HCT116 (cell line): ENCODE measurements at regions not wholly inside any gene's neighbourhood (a gene's known extent, or its start where the extent isn't known, plus 50 kb on each side); places are given as distances from the start of the nearest gene placed in this dataset.

Experiments used
- CBX3 ChIP-seq: IDR thresholded peaks from 2 replicates; pipeline ENCODE4 v1.6.1; 2012; ENCODE audit warnings: low read depth
- CEBPB ChIP-seq: IDR thresholded peaks from 2 replicates; pipeline ENCODE4 v1.6.1; 2012; ENCODE audit warnings: low read depth
- EZH2phosphoT487 ChIP-seq: fragments of 200-600 bp; IDR thresholded peaks from 2 replicates; pipeline ENCODE4 v1.6.1; 2018; ENCODE audit warnings: antibody characterized with exemption, borderline replicate concordance
- POLR2A ChIP-seq: IDR thresholded peaks from 2 replicates; pipeline ENCODE4 v1.7.0; 2011; ENCODE audit warnings: borderline replicate concordance; ENCODE audit not compliant: insufficient read depth, insufficient read length; ENCODE audit errors: extremely low read depth
- POLR2AphosphoS5 ChIP-seq: IDR thresholded peaks from 2 replicates; pipeline ENCODE4 v1.6.1; 2011; ENCODE audit warnings: mild to moderate bottlenecking, low read depth, low read length, moderate library complexity
- SP1 ChIP-seq: IDR thresholded peaks from 2 replicates; pipeline ENCODE4 v1.6.1; 2012; ENCODE audit warnings: low read depth
- SRF ChIP-seq: IDR thresholded peaks from 2 replicates; pipeline ENCODE4 v1.6.1; 2012; ENCODE audit warnings: low read depth
- TCF7L2 ChIP-seq: IDR thresholded peaks from 2 replicates; pipeline ENCODE4 v1.7.0; 2011; ENCODE audit warnings: borderline replicate concordance, inconsistent platforms; ENCODE audit not compliant: insufficient read depth, insufficient read length; ENCODE audit errors: extremely low read depth
- YY1 ChIP-seq: IDR thresholded peaks from 2 replicates; pipeline ENCODE4 v1.6.1; 2011; ENCODE audit warnings: low read length, low read depth, moderate library complexity, mild to moderate bottlenecking; ENCODE audit not compliant: insufficient replicate concordance; ENCODE audit errors: extremely low read depth
- ZFX ChIP-seq: fragments of 450-650 bp; IDR thresholded peaks from 2 replicates; pipeline ENCODE4 v1.6.1; 2017
- ZNF274 ChIP-seq: fragments of 200-500 bp; sonication (Bioruptor generic); IDR thresholded peaks from 2 replicates; pipeline ENCODE4 v1.6.1; 2014; ENCODE audit warnings: mild to moderate bottlenecking, low read depth, low read length, inconsistent platforms
- TF ChIP-seq, protein P1 (sequence below), 3 experiments: fragments of 200-600 bp in 1 of 3; sonication (generic) in 1 of 3; IDR thresholded peaks in 2 of 3; conservative IDR thresholded peaks in 1 of 3; 2 replicates each; pipeline ENCODE4 v1.5.1; 2012 to 2017; ENCODE audit warnings: low read depth in 2 of 3, low read length in 2 of 3, antibody characterized with exemption in 1 of 3, borderline replicate concordance in 1 of 3, control low read depth in 1 of 3, mild to moderate bottlenecking in 1 of 3, mixed read lengths in 1 of 3, mixed run types in 1 of 3, moderate library complexity in 1 of 3; ENCODE audit not compliant: insufficient read depth in 1 of 3
- TF ChIP-seq, protein P2 (sequence below): IDR thresholded peaks from 2 replicates; pipeline ENCODE4 v1.6.1; 2012; ENCODE audit warnings: low read depth
- TF ChIP-seq, protein P3 (sequence below): IDR thresholded peaks from 2 replicates; pipeline ENCODE4 v1.6.1; 2012

DNA sequence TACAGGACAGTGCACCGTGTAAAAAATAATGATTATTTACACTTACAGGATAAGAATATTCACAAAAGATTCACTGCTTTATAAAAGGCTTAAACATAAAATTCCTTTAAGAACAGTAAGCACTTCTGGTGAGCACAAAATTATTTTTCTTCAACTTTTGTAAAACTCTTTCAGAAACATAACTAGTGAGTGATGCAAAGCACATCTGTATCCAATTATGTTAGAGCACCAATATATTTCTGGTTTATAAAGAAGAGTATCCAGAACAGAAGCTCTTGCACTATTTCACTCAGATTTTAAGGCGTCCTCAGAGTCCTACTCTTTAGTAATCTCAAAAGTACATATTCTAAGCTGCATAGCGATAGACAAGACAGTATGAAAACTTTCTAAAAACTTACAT lies 276.0 kb downstream of the C4orf33 start:
- TF ChIP-seq POLR2AphosphoS5: no peak
- TF ChIP-seq, protein P1, sequence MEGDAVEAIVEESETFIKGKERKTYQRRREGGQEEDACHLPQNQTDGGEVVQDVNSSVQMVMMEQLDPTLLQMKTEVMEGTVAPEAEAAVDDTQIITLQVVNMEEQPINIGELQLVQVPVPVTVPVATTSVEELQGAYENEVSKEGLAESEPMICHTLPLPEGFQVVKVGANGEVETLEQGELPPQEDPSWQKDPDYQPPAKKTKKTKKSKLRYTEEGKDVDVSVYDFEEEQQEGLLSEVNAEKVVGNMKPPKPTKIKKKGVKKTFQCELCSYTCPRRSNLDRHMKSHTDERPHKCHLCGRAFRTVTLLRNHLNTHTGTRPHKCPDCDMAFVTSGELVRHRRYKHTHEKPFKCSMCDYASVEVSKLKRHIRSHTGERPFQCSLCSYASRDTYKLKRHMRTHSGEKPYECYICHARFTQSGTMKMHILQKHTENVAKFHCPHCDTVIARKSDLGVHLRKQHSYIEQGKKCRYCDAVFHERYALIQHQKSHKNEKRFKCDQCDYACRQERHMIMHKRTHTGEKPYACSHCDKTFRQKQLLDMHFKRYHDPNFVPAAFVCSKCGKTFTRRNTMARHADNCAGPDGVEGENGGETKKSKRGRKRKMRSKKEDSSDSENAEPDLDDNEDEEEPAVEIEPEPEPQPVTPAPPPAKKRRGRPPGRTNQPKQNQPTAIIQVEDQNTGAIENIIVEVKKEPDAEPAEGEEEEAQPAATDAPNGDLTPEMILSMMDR (IDR thresholded peaks at IDR 0.05 in 2 of 3, conservative IDR thresholded peaks at IDR 0.05 in 1 of 3; ENCODE audit: borderline replicate concordance in 1 of 3, insufficient read depth in 1 of 3, low read depth in 2 of 3, low read length in 2 of 3): no peak
- TF ChIP-seq TCF7L2: no peak
- no peak for TF ChIP-seq POLR2A
- no peak for TF ChIP-seq EZH2phosphoT487
- no peak for TF ChIP-seq ZFX
- no peak for TF ChIP-seq YY1
- TF ChIP-seq, protein P2, sequence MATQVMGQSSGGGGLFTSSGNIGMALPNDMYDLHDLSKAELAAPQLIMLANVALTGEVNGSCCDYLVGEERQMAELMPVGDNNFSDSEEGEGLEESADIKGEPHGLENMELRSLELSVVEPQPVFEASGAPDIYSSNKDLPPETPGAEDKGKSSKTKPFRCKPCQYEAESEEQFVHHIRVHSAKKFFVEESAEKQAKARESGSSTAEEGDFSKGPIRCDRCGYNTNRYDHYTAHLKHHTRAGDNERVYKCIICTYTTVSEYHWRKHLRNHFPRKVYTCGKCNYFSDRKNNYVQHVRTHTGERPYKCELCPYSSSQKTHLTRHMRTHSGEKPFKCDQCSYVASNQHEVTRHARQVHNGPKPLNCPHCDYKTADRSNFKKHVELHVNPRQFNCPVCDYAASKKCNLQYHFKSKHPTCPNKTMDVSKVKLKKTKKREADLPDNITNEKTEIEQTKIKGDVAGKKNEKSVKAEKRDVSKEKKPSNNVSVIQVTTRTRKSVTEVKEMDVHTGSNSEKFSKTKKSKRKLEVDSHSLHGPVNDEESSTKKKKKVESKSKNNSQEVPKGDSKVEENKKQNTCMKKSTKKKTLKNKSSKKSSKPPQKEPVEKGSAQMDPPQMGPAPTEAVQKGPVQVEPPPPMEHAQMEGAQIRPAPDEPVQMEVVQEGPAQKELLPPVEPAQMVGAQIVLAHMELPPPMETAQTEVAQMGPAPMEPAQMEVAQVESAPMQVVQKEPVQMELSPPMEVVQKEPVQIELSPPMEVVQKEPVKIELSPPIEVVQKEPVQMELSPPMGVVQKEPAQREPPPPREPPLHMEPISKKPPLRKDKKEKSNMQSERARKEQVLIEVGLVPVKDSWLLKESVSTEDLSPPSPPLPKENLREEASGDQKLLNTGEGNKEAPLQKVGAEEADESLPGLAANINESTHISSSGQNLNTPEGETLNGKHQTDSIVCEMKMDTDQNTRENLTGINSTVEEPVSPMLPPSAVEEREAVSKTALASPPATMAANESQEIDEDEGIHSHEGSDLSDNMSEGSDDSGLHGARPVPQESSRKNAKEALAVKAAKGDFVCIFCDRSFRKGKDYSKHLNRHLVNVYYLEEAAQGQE: no peak
- TF ChIP-seq SP1: no peak
- TF ChIP-seq, protein P3, sequence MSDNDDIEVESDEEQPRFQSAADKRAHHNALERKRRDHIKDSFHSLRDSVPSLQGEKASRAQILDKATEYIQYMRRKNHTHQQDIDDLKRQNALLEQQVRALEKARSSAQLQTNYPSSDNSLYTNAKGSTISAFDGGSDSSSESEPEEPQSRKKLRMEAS: no peak
- TF ChIP-seq ZNF274: no peak
- no peak for TF ChIP-seq SRF
- no peak for TF ChIP-seq CBX3
- TF ChIP-seq CEBPB: no peak
